Panc1 (cell line): ENCODE measurements at regions not wholly inside any gene's neighbourhood (a gene's known extent, or its start where the extent isn't known, plus 50 kb on each side); places are given as distances from the start of the nearest gene placed in this dataset.

Experiments used
- POLR2AphosphoS5 ChIP-seq: IDR thresholded peaks from 2 replicates; pipeline ENCODE4 v1.6.1; 2012; ENCODE audit warnings: mild to moderate bottlenecking, low read depth, low read length, moderate library complexity
- SIN3A ChIP-seq: IDR thresholded peaks from 2 replicates; pipeline ENCODE4 v1.6.1; 2012; ENCODE audit warnings: low read depth, mild to moderate bottlenecking, low read length, moderate library complexity, borderline replicate concordance; ENCODE audit not compliant: insufficient read depth
- TCF7L2 ChIP-seq: IDR thresholded peaks from 2 replicates; pipeline ENCODE4 v1.6.1; 2011; ENCODE audit warnings: mild to moderate bottlenecking, low read depth, low read length, inconsistent platforms
- TF ChIP-seq, protein P1 (sequence below): fragments of 450-650 bp; IDR thresholded peaks from 2 replicates; pipeline ENCODE4 v1.5.1; 2017; ENCODE audit warnings: mild to moderate bottlenecking
- TF ChIP-seq, protein P2 (sequence below), 2 experiments: IDR thresholded peaks; 2 replicates each; pipeline ENCODE4 v1.6.1; 2011 to 2012; ENCODE audit warnings: low read depth in 2 of 2, control low read depth in 1 of 2, low read length in 1 of 2, mild to moderate bottlenecking in 1 of 2, moderate library complexity in 1 of 2; ENCODE audit not compliant: insufficient read depth in 1 of 2

DNA sequence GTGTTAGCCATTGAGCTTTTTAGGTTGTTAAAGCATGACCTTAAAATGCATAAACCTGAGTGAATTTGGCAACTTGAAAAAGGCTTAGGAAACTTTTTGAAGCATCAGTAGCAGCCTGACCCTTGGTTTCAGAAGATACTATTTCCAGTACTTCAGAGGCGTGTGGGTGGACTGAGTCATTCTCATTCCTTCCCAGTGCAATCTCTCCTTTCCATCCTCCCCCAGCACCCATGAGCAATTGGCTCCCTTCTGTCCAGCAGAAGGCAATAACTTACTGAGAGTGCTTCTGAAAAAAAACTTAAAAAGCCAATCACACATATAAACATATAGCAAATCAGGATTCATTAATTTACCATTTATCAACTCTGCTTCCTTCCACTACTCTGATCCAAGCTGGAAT, 299.3 kb upstream of the STXBP6 start:
- TF ChIP-seq, protein P1, sequence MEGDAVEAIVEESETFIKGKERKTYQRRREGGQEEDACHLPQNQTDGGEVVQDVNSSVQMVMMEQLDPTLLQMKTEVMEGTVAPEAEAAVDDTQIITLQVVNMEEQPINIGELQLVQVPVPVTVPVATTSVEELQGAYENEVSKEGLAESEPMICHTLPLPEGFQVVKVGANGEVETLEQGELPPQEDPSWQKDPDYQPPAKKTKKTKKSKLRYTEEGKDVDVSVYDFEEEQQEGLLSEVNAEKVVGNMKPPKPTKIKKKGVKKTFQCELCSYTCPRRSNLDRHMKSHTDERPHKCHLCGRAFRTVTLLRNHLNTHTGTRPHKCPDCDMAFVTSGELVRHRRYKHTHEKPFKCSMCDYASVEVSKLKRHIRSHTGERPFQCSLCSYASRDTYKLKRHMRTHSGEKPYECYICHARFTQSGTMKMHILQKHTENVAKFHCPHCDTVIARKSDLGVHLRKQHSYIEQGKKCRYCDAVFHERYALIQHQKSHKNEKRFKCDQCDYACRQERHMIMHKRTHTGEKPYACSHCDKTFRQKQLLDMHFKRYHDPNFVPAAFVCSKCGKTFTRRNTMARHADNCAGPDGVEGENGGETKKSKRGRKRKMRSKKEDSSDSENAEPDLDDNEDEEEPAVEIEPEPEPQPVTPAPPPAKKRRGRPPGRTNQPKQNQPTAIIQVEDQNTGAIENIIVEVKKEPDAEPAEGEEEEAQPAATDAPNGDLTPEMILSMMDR, result no peak
- TF ChIP-seq POLR2AphosphoS5 (no peak), TCF7L2 (no peak), SIN3A (no peak)
- TF ChIP-seq, protein P2, sequence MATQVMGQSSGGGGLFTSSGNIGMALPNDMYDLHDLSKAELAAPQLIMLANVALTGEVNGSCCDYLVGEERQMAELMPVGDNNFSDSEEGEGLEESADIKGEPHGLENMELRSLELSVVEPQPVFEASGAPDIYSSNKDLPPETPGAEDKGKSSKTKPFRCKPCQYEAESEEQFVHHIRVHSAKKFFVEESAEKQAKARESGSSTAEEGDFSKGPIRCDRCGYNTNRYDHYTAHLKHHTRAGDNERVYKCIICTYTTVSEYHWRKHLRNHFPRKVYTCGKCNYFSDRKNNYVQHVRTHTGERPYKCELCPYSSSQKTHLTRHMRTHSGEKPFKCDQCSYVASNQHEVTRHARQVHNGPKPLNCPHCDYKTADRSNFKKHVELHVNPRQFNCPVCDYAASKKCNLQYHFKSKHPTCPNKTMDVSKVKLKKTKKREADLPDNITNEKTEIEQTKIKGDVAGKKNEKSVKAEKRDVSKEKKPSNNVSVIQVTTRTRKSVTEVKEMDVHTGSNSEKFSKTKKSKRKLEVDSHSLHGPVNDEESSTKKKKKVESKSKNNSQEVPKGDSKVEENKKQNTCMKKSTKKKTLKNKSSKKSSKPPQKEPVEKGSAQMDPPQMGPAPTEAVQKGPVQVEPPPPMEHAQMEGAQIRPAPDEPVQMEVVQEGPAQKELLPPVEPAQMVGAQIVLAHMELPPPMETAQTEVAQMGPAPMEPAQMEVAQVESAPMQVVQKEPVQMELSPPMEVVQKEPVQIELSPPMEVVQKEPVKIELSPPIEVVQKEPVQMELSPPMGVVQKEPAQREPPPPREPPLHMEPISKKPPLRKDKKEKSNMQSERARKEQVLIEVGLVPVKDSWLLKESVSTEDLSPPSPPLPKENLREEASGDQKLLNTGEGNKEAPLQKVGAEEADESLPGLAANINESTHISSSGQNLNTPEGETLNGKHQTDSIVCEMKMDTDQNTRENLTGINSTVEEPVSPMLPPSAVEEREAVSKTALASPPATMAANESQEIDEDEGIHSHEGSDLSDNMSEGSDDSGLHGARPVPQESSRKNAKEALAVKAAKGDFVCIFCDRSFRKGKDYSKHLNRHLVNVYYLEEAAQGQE (IDR thresholded peaks at IDR 0.05; ENCODE audit: insufficient read depth in 1 of 2, low read depth in 2 of 2, low read length in 1 of 2), result no peak
